Keratinocyte (primary cell): ENCODE measurements at regions not wholly inside any gene's neighbourhood (a gene's known extent, or its start where the extent isn't known, plus 50 kb on each side); places are given as distances from the start of the nearest gene placed in this dataset.

Experiments
- EZH2 ChIP-seq: IDR thresholded peaks from one replicate; pipeline ENCODE4 v1.6.1; 2012; ENCODE audit warnings: inconsistent platforms, mild to moderate bottlenecking, low read length, moderate library complexity
- TF ChIP-seq, protein P1 (sequence below), 3 experiments: IDR thresholded peaks in 1 of 3; conservative IDR thresholded peaks in 1 of 3; optimal IDR thresholded peaks in 1 of 3; 2 replicates in 2 of 3; 3 replicates in 1 of 3; pipeline versions ENCODE3 to v1.5.1; 2011; ENCODE audit warnings: low read length in 3 of 3, mild to moderate bottlenecking in 3 of 3, moderate library complexity in 2 of 3, control low read depth in 1 of 3, inconsistent platforms in 1 of 3; ENCODE audit not compliant: insufficient read depth in 2 of 3; ENCODE audit errors: extremely low read depth in 1 of 3

DNA sequence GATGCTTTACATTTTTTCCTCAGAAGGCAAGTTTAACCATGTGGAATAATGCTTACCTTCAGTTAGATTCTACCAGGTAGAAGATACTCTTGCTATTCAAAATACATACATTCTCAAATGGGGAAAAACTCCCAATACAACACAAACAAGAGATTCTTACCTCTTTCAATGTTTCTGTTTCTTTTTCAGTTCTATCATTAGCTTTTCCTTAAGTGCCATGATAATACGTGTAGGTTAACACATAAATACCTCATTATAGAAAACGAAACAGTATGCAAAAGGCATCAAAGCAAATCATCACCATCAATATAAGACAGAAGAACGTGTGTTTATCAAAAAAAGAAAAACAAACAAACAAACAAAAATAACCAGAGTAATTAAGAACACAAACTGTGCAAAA is 300.7 kb upstream of the ROBO1 start:
- no peak for TF ChIP-seq EZH2
- TF ChIP-seq, protein P1, sequence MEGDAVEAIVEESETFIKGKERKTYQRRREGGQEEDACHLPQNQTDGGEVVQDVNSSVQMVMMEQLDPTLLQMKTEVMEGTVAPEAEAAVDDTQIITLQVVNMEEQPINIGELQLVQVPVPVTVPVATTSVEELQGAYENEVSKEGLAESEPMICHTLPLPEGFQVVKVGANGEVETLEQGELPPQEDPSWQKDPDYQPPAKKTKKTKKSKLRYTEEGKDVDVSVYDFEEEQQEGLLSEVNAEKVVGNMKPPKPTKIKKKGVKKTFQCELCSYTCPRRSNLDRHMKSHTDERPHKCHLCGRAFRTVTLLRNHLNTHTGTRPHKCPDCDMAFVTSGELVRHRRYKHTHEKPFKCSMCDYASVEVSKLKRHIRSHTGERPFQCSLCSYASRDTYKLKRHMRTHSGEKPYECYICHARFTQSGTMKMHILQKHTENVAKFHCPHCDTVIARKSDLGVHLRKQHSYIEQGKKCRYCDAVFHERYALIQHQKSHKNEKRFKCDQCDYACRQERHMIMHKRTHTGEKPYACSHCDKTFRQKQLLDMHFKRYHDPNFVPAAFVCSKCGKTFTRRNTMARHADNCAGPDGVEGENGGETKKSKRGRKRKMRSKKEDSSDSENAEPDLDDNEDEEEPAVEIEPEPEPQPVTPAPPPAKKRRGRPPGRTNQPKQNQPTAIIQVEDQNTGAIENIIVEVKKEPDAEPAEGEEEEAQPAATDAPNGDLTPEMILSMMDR (optimal IDR thresholded peaks at IDR 0.05 in 1 of 3, IDR thresholded peaks at IDR 0.05 in 1 of 3, conservative IDR thresholded peaks at IDR 0.05 in 1 of 3; ENCODE audit: extremely low read depth in 1 of 3, insufficient read depth in 2 of 3, low read length in 3 of 3) = no peak
